ENCODE measurements at regions not wholly inside any gene's neighbourhood (a gene's known extent, or its start where the extent isn't known, plus 50 kb on each side); places are given as distances from the start of the nearest gene placed in this dataset.

DNA sequence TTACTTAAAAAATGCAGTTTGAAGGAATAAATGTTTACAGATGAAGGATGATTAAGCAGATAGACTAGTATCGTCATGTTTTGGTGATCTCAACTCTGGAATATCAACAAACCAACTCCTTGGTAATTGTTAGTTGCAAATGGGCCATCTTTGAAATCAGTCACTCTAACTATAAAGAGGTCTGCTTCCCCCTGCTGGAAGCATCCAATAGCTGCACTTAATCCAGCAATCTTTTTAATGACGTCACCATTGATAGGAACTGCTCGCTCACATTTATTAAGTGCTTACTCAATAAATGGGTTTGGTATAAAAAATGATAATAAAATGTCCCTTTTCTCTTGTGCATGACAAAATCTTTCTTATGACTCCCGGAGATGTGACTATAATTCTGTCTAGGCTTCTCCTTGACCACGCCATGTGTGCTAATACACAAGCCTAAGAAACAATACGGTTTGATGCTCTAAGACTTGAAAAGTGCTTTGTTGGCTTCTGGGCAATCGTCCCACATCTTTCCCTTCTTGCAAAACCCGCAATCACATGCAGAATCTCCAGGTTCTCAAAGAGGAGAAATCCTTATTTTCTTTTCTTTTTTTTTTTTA, 227.6 kb upstream of the POU1F1 start (continued):
- no peak for TF ChIP-seq BCL6 (CRISPR knock-in tag; IDR thresholded peaks at IDR 0.05)
- TF ChIP-seq ATF3 (IDR thresholded peaks at IDR 0.05), result peak; percentile 95
- no peak for TF ChIP-seq ATF3 (CRISPR knock-in tag; conservative IDR thresholded peaks at IDR 0.05)
- TF ChIP-seq CREB1 (IDR thresholded peaks at IDR 0.05), result peak; percentile 31; the same call in 1 of the 2 replicates
- no peak for TF ChIP-seq CREB1 (CRISPR knock-in tag; IDR thresholded peaks at IDR 0.05)
- TF ChIP-seq ELK1 (CRISPR knock-in tag; IDR thresholded peaks at IDR 0.05), result no peak
- TF ChIP-seq, protein P1, sequence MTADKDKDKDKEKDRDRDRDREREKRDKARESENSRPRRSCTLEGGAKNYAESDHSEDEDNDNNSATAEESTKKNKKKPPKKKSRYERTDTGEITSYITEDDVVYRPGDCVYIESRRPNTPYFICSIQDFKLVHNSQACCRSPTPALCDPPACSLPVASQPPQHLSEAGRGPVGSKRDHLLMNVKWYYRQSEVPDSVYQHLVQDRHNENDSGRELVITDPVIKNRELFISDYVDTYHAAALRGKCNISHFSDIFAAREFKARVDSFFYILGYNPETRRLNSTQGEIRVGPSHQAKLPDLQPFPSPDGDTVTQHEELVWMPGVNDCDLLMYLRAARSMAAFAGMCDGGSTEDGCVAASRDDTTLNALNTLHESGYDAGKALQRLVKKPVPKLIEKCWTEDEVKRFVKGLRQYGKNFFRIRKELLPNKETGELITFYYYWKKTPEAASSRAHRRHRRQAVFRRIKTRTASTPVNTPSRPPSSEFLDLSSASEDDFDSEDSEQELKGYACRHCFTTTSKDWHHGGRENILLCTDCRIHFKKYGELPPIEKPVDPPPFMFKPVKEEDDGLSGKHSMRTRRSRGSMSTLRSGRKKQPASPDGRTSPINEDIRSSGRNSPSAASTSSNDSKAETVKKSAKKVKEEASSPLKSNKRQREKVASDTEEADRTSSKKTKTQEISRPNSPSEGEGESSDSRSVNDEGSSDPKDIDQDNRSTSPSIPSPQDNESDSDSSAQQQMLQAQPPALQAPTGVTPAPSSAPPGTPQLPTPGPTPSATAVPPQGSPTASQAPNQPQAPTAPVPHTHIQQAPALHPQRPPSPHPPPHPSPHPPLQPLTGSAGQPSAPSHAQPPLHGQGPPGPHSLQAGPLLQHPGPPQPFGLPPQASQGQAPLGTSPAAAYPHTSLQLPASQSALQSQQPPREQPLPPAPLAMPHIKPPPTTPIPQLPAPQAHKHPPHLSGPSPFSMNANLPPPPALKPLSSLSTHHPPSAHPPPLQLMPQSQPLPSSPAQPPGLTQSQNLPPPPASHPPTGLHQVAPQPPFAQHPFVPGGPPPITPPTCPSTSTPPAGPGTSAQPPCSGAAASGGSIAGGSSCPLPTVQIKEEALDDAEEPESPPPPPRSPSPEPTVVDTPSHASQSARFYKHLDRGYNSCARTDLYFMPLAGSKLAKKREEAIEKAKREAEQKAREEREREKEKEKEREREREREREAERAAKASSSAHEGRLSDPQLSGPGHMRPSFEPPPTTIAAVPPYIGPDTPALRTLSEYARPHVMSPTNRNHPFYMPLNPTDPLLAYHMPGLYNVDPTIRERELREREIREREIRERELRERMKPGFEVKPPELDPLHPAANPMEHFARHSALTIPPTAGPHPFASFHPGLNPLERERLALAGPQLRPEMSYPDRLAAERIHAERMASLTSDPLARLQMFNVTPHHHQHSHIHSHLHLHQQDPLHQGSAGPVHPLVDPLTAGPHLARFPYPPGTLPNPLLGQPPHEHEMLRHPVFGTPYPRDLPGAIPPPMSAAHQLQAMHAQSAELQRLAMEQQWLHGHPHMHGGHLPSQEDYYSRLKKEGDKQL (CRISPR knock-in tag; IDR thresholded peaks at IDR 0.05; ENCODE audit: borderline replicate concordance), result no peak
- no peak for TF ChIP-seq ZNF583 (CRISPR knock-in tag; IDR thresholded peaks at IDR 0.05)
- no peak for TF ChIP-seq TBL1XR1 (IDR thresholded peaks at IDR 0.05; ENCODE audit: low read length in 2 of 2)
- TF ChIP-seq, protein P2, sequence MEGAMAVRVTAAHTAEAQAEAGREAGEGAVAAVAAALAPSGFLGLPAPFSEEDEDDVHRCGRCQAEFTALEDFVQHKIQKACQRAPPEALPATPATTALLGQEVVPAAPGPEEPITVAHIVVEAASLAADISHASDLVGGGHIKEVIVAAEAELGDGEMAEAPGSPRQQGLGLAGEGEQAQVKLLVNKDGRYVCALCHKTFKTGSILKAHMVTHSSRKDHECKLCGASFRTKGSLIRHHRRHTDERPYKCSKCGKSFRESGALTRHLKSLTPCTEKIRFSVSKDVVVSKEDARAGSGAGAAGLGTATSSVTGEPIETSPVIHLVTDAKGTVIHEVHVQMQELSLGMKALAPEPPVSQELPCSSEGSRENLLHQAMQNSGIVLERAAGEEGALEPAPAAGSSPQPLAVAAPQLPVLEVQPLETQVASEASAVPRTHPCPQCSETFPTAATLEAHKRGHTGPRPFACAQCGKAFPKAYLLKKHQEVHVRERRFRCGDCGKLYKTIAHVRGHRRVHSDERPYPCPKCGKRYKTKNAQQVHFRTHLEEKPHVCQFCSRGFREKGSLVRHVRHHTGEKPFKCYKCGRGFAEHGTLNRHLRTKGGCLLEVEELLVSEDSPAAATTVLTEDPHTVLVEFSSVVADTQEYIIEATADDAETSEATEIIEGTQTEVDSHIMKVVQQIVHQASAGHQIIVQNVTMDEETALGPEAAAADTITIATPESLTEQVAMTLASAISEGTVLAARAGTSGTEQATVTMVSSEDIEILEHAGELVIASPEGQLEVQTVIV (CRISPR knock-in tag; IDR thresholded peaks at IDR 0.05; ENCODE audit: borderline replicate concordance), result no peak
- TF ChIP-seq CCNT2 (IDR thresholded peaks at IDR 0.05; ENCODE audit: borderline replicate concordance, extremely low read depth, insufficient read length, low read depth, low read length), result no peak
- peak; percentile 38 to 66 (median 46); a peak in 5 of 6 replicates for TF ChIP-seq CTCF (IDR thresholded peaks at IDR 0.05 in 2 of 3, conservative IDR thresholded peaks at IDR 0.05 in 1 of 3; ENCODE audit: insufficient read depth in 2 of 3, low read depth in 1 of 3, low read length in 3 of 3)
- peak; percentile 72 for TF ChIP-seq CREM (IDR thresholded peaks at IDR 0.05; ENCODE audit: low read depth)
- TF ChIP-seq RAD51 (IDR thresholded peaks at IDR 0.05; ENCODE audit: borderline replicate concordance, low read depth), result no peak
- no peak for TF ChIP-seq HNRNPUL1 (IDR thresholded peaks at IDR 0.05; ENCODE audit: low read length)
- TF ChIP-seq NR2C2 (CRISPR knock-in tag; IDR thresholded peaks at IDR 0.05), result no peak
- TF ChIP-seq NR2C2 (tag; IDR thresholded peaks at IDR 0.05), result no peak
